Neural crest cell (in vitro differentiated cells): ENCODE measurements at regions not wholly inside any gene's neighbourhood (a gene's known extent, or its start where the extent isn't known, plus 50 kb on each side); places are given as distances from the start of the nearest gene placed in this dataset.

Experiments used
- DNase-seq: peaks from one replicate; pipeline ENCODE4 v3.0.0; 2021; ENCODE audit warnings: low read depth, mixed read lengths, low spot score
- H3K27ac Mint-ChIP-seq: one replicate; pipeline ENCODE4 v1.8.0; 2021; ENCODE audit warnings: mild to moderate bottlenecking, mixed read lengths; ENCODE audit not compliant: unreplicated experiment
- H3K27me3 Mint-ChIP-seq: 2 replicates; pipeline ENCODE4 v1.8.0; 2021; ENCODE audit warnings: low read depth, mild to moderate bottlenecking, mixed read lengths
- H3K36me3 Mint-ChIP-seq: 2 replicates; pipeline ENCODE4 v1.8.0; 2021; ENCODE audit warnings: low read depth, mild to moderate bottlenecking, mixed read lengths
- H3K4me1 Mint-ChIP-seq: 2 replicates; pipeline ENCODE4 v1.8.0; 2021; ENCODE audit warnings: mixed read lengths
- H3K4me3 Mint-ChIP-seq: one replicate; pipeline ENCODE4 v1.8.0; 2021; ENCODE audit warnings: mild to moderate bottlenecking, mixed read lengths
- H3K9me3 Mint-ChIP-seq: 2 replicates; pipeline ENCODE4 v1.8.0; 2021; ENCODE audit warnings: mixed read lengths
- TF ChIP-seq, protein P1 (sequence below): fragments of 200-600 bp; sonication (generic); conservative IDR thresholded peaks from 2 replicates; pipeline ENCODE4 v1.5.0; 2021; ENCODE audit warnings: antibody characterized with exemption, mild to moderate bottlenecking

DNA sequence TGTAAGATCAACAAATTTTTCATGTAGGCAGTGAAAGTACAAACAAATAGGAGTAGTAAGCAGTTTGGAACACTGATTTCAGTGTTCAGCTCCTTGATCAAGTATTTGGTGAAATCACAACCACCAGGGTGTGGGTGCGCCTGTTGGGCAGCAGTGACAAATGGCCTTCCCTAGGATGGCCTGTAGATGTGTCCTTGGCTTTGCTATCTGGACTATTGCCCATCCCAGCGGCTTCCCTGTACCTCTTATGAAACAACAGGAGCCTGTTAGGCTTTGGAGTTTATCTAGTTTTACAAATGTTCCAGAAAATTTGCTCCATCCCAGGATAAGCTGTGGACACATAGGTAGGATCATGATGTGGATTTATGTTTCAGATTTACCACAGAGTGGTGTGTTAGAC is 216.8 kb upstream of the FAT1 start:
- Mint-ChIP-seq H3K27me3 (no peaks in the 10 kb centered on the region), H3K4me1 (peaks cover 23% of the 10 kb centered on the region), H3K27ac (no peak overlapping the region), H3K4me3 (no peak overlapping the region), H3K9me3 (no peaks in the 10 kb centered on the region), H3K36me3 (no peaks in the 10 kb centered on the region)
- DNase-seq = no peak
- TF ChIP-seq, protein P1, sequence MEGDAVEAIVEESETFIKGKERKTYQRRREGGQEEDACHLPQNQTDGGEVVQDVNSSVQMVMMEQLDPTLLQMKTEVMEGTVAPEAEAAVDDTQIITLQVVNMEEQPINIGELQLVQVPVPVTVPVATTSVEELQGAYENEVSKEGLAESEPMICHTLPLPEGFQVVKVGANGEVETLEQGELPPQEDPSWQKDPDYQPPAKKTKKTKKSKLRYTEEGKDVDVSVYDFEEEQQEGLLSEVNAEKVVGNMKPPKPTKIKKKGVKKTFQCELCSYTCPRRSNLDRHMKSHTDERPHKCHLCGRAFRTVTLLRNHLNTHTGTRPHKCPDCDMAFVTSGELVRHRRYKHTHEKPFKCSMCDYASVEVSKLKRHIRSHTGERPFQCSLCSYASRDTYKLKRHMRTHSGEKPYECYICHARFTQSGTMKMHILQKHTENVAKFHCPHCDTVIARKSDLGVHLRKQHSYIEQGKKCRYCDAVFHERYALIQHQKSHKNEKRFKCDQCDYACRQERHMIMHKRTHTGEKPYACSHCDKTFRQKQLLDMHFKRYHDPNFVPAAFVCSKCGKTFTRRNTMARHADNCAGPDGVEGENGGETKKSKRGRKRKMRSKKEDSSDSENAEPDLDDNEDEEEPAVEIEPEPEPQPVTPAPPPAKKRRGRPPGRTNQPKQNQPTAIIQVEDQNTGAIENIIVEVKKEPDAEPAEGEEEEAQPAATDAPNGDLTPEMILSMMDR = no peak

DNA sequence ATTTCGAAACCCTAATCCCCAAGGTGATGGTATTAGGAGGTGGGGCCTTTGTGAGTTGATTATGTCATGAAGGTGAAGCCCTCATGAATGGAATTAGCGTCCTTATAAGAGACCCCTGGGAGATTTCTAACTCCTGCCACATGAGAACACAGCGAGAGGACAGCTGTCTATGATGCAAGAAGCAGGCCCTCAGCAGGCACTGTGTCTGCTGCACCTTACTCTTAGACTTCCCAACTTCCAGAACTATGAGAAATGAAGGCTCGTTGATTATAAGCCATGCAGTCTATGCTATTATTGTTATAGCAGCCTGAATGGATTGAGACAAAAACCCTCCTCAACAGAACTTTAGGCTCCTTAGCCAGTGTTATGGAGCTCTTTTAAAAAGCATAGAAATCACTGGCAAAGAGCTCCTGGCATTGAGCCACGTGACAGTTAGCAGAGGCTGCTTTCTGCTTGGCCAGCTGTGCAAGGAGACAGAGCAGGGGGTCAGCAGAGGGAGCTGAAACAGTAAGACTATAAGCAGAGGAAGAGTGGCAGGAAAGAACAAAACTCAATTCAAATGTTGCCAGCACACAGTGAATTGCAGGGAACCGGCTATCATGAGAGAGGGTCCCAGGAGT is 219.2 kb upstream of the FAT1 start:
- H3K4me3 Mint-ChIP-seq = no peak overlapping the region
- H3K27me3 Mint-ChIP-seq = no peaks in the 10 kb centered on the region
- DNase-seq = no peak
- H3K27ac Mint-ChIP-seq = peak overlapping the region; percentile 1
- no peaks in the 10 kb centered on the region for H3K9me3 Mint-ChIP-seq
- H3K4me1 Mint-ChIP-seq = peaks cover 34% of the 10 kb centered on the region
- no peaks in the 10 kb centered on the region for H3K36me3 Mint-ChIP-seq
- TF ChIP-seq, protein P1 = no peak

DNA sequence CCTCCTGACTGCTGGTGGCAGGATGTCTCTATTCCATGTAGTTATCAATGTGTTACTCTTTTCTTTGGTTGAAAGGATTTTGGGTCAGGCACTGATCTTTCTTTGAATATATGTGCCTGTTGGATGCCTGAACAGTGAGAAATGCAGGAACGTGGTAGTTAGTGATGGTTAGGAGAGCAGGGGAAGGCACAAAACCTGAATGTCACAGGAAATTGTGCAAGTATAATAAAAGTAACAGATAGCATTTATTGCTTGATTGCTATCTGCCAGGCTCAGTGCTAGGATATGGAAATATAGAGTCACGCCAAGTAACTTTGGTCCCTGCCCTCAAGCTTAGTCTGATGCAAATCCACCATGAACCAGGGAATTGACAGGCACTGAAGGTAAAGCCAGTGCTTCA is 219.8 kb upstream of the FAT1 start:
- Mint-ChIP-seq H3K27me3 (no peaks in the 10 kb centered on the region), H3K4me1 (peaks cover 34% of the 10 kb centered on the region), H3K27ac (peak overlapping the region; percentile 1), H3K4me3 (no peak overlapping the region), H3K36me3 (no peaks in the 10 kb centered on the region), H3K9me3 (no peaks in the 10 kb centered on the region)
- TF ChIP-seq, protein P1 = no peak
- DNase-seq = no peak

DNA sequence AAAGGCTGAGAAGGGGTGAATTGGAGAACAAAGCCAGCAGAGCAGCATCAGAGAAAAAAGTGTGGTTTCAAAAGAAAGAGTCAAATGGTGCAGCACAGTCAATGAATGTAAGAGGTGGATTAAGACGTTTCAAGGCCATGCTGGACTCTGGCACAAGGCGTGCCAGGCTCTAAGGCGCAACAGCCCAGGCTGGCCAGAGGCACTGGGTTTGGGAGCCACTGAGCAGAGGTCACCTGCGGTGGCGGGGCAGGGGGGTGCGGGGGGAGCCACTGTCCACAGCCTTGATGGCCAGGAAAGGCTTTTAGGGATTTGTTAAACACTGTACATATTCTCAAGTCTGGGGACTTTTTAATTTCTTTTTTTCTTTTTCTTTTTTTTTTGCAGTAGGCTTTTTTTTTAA is 222.5 kb upstream of the FAT1 start:
- Mint-ChIP-seq H3K4me1 (peaks cover 29% of the 10 kb centered on the region), H3K27ac (no peak overlapping the region), H3K9me3 (no peaks in the 10 kb centered on the region), H3K36me3 (no peaks in the 10 kb centered on the region), H3K27me3 (no peaks in the 10 kb centered on the region), H3K4me3 (no peak overlapping the region)
- TF ChIP-seq, protein P1 = no peak
- DNase-seq = no peak

GRCh38 chr4:186946682-186947294 is 223.1 kb upstream of the FAT1 start:
- H3K4me1 Mint-ChIP-seq = peaks cover 29% of the 10 kb centered on the region
- no peaks in the 10 kb centered on the region for H3K36me3 Mint-ChIP-seq
- TF ChIP-seq, protein P1 = peak; percentile 54
- no peaks in the 10 kb centered on the region for H3K27me3 Mint-ChIP-seq
- H3K9me3 Mint-ChIP-seq = no peaks in the 10 kb centered on the region
- no peak overlapping the region for H3K27ac Mint-ChIP-seq
- H3K4me3 Mint-ChIP-seq = no peak overlapping the region
- no peak for DNase-seq
